OCI-LY7 (cell line): ENCODE measurements at regions not wholly inside any gene's neighbourhood (a gene's known extent, or its start where the extent isn't known, plus 50 kb on each side); places are given as distances from the start of the nearest gene placed in this dataset.
A peak's percentile ranks its signal among the peaks of the same experiment; 100 is the strongest.

Experiments
- BruUV-seq: library from RNA; stranded (reverse); fragments of 400-500 nt; replicated peaks from 2 replicates; lab custom pipeline; 2021; lab: Mats Ljungman, UMichigan
- CTCF ChIA-PET: fragments of 300-600 bp; sonication (Branson Sonifier 250); formaldehyde crosslinking; loops from one replicate; lab custom pipeline; 2022; ENCODE audit warnings: antibody characterized with exemption; ENCODE audit not compliant: unreplicated experiment; lab: Charles Lee
- POLR2A ChIA-PET: fragments of 300-600 bp; sonication (Branson Sonifier 250); formaldehyde crosslinking; loops from one replicate; lab custom pipeline; 2022; ENCODE audit warnings: antibody characterized with exemption; lab: Charles Lee
- DNase-seq: peaks from one replicate; pipeline ENCODE4 v3.0.0-alpha.2; 2015; ENCODE audit warnings: low spot score
- H2AFZ ChIP-seq: fragments of 200-600 bp; sonication (generic), shearing (Covaris generic); 2 replicates; pipeline ENCODE4 v1.6.1; 2014; ENCODE audit warnings: mild to moderate bottlenecking, antibody characterized with exemption, low read length, moderate library complexity
- H3K27ac ChIP-seq: fragments of 200-600 bp; sonication (generic); 2 replicates; pipeline ENCODE4 v1.5.1; 2014; ENCODE audit warnings: mixed run types, low read depth, mild to moderate bottlenecking, moderate library complexity, low read length, inconsistent platforms; ENCODE audit not compliant: poor library complexity, severe bottlenecking
- H3K36me3 ChIP-seq: fragments of 200-600 bp; sonication (generic); 2 replicates; pipeline ENCODE4 v1.6.1; 2014; ENCODE audit warnings: mild to moderate bottlenecking, antibody characterized with exemption, low read length, moderate library complexity, mixed read lengths; ENCODE audit not compliant: insufficient read depth
- H3K4me1 ChIP-seq: fragments of 200-600 bp; sonication (generic); 2 replicates; pipeline ENCODE4 v1.5.1; 2014; ENCODE audit warnings: mild to moderate bottlenecking, low read length; ENCODE audit not compliant: insufficient read depth, poor library complexity, severe bottlenecking
- H3K4me2 ChIP-seq: fragments of 200-600 bp; sonication (generic); 2 replicates; pipeline ENCODE4 v1.6.1; 2014; ENCODE audit warnings: mild to moderate bottlenecking, low read length
- H3K4me3 ChIP-seq: fragments of 200-600 bp; sonication (generic); 2 replicates; pipeline ENCODE4 v1.5.1; 2014; ENCODE audit warnings: mild to moderate bottlenecking, low read depth, low read length; ENCODE audit not compliant: poor library complexity, severe bottlenecking
- H3K79me2 ChIP-seq: fragments of 200-600 bp; sonication (generic); 2 replicates; pipeline ENCODE4 v1.6.1; 2016; ENCODE audit warnings: low read depth, mild to moderate bottlenecking, low read length, moderate library complexity, mixed read lengths; ENCODE audit not compliant: insufficient read depth
- H3K9me2 ChIP-seq: fragments of 200-600 bp; sonication (generic); 2 replicates; pipeline ENCODE4 v1.6.1; 2016; ENCODE audit warnings: mild to moderate bottlenecking, low read length, mixed read lengths; ENCODE audit not compliant: insufficient read depth
- H3K9me3 ChIP-seq: fragments of 200-600 bp; sonication (generic); 2 replicates; pipeline ENCODE4 v1.6.1; 2014; ENCODE audit warnings: mild to moderate bottlenecking, mixed run types, low read length, mixed read lengths
- H4K20me1 ChIP-seq: fragments of 200-600 bp; sonication (generic); 2 replicates; pipeline ENCODE4 v1.6.1; 2014; ENCODE audit warnings: mild to moderate bottlenecking, antibody characterized with exemption, low read length, moderate library complexity, mixed read lengths; ENCODE audit not compliant: insufficient read depth
- EZH2phosphoT487 ChIP-seq: fragments of 200-600 bp; sonication (generic); IDR thresholded peaks from 2 replicates; pipeline ENCODE4 v1.6.1; 2018; ENCODE audit warnings: low read depth, borderline replicate concordance, mild to moderate bottlenecking, mixed run types, antibody characterized with exemption, low read length, moderate library complexity, mixed read lengths
- intact Hi-C: fragments of 100-400 bp; cut with micrococcal nuclease; formaldehyde crosslinking; loops from one replicate; pipeline ENCODE4 v1.10.0; 2022; ENCODE audit not compliant: unreplicated experiment
- TF ChIP-seq, protein P1 (sequence below): fragments of 200-600 bp; sonication (generic); conservative IDR thresholded peaks from 2 replicates; pipeline ENCODE4 v1.5.1; 2014; ENCODE audit warnings: mild to moderate bottlenecking, antibody characterized with exemption, low read length, moderate library complexity, mixed read lengths

GRCh38 chr2:60366135-60366712 is 187.2 kb downstream of the BCL11A start:
- Histone ChIP-seq H3K9me2 (no peaks in the 10 kb centered on the region), H3K27ac (peak overlapping the region; percentile 85), H3K4me3 (peak overlapping the region; percentile 35), H4K20me1 (no peaks in the 10 kb centered on the region), H3K79me2 (no peaks in the 10 kb centered on the region), H3K4me1 (peaks cover 100% of the 10 kb centered on the region), H3K4me2 (peak overlapping the region; percentile 71), H2AFZ (peak overlapping the region; percentile 31; the same call in 1 of the 2 replicates), H3K36me3 (no peaks in the 10 kb centered on the region), H3K9me3 (no peaks in the 10 kb centered on the region)
- intact Hi-C loops = loop anchor here (1.0 to 5.0 kb wide), 3 partner anchors 12 to 116 kb away; no protein-coding TSS in a partner anchor
- POLR2A ChIA-PET = interaction anchor here (0.8 to 5.9 kb wide), 14 partner anchors 8 to 181 kb away, joined by 3 to 85 read pairs (median 4); no protein-coding TSS in a partner anchor
- TF ChIP-seq, protein P1, sequence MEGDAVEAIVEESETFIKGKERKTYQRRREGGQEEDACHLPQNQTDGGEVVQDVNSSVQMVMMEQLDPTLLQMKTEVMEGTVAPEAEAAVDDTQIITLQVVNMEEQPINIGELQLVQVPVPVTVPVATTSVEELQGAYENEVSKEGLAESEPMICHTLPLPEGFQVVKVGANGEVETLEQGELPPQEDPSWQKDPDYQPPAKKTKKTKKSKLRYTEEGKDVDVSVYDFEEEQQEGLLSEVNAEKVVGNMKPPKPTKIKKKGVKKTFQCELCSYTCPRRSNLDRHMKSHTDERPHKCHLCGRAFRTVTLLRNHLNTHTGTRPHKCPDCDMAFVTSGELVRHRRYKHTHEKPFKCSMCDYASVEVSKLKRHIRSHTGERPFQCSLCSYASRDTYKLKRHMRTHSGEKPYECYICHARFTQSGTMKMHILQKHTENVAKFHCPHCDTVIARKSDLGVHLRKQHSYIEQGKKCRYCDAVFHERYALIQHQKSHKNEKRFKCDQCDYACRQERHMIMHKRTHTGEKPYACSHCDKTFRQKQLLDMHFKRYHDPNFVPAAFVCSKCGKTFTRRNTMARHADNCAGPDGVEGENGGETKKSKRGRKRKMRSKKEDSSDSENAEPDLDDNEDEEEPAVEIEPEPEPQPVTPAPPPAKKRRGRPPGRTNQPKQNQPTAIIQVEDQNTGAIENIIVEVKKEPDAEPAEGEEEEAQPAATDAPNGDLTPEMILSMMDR = no peak
- TF ChIP-seq EZH2phosphoT487 = no peak
- CTCF ChIA-PET = interaction anchor here (0.6 to 2.1 kb wide), 7 partner anchors 12 to 658 kb away, joined by 3 to 12 read pairs (median 3); no protein-coding TSS in a partner anchor
- no TSS peak for BruUV-seq
- DNase-seq = peak; percentile 89

GRCh38 chr2:60365556-60365955 is 187.9 kb downstream of the BCL11A start:
- Histone ChIP-seq H3K4me2 (peak overlapping the region; percentile 71), H3K36me3 (no peaks in the 10 kb centered on the region), H3K79me2 (no peaks in the 10 kb centered on the region), H2AFZ (peak overlapping the region; percentile 31; the same call in 1 of the 2 replicates), H3K9me3 (no peaks in the 10 kb centered on the region), H3K4me1 (peaks cover 100% of the 10 kb centered on the region), H3K9me2 (no peaks in the 10 kb centered on the region), H4K20me1 (no peaks in the 10 kb centered on the region), H3K4me3 (peak overlapping the region; percentile 35), H3K27ac (peak overlapping the region; percentile 85)
- POLR2A ChIA-PET = interaction anchor here (0.8 to 5.9 kb wide), 8 partner anchors 8 to 181 kb away, joined by 3 to 85 read pairs (median 5); no protein-coding TSS in a partner anchor
- CTCF ChIA-PET = interaction anchor here (0.6 to 2.1 kb wide), 4 partner anchors 12 to 180 kb away, joined by 3 to 12 read pairs (median 3); no protein-coding TSS in a partner anchor
- no TSS peak for BruUV-seq
- DNase-seq = no peak
- intact Hi-C loops = loop anchor here (5.0 kb wide), 1 partner anchor 117 kb away; no protein-coding TSS in a partner anchor
- no peak for TF ChIP-seq EZH2phosphoT487
- TF ChIP-seq, protein P1 = no peak
